GM23338 (cell line): ENCODE measurements at regions not wholly inside any gene's neighbourhood (a gene's known extent, or its start where the extent isn't known, plus 50 kb on each side); places are given as distances from the start of the nearest gene placed in this dataset.

Experiments used
- ATAC-seq: fragments of 200-7000 bp; cut with Tn5 transposase; 3 replicates; pipeline ENCODE4 v1.9.1; 2020
- DNase-seq: peaks from one replicate; pipeline ENCODE4 v3.0.0-alpha.2; 2015; ENCODE audit warnings: low spot score
- H2AFZ ChIP-seq: fragments of 200-600 bp; sonication (generic); 2 replicates; pipeline ENCODE4 v1.8.0; 2016; ENCODE audit warnings: antibody characterized with exemption, mild to moderate bottlenecking, moderate library complexity
- H3F3A ChIP-seq: fragments of 200-600 bp; sonication (generic); replicated peaks from 2 replicates; pipeline ENCODE4 v1.8.0; 2017; ENCODE audit warnings: antibody characterized with exemption, mixed run types, low read depth
- H3K27ac ChIP-seq: fragments of 200-600 bp; sonication (generic); 2 replicates; pipeline ENCODE4 v1.6.1; 2016; ENCODE audit warnings: low read depth
- H3K27me3 ChIP-seq: fragments of 200-600 bp; sonication (generic); 2 replicates; pipeline ENCODE4 v1.8.0; 2016; ENCODE audit warnings: mild to moderate bottlenecking, mixed run types, moderate library complexity; ENCODE audit not compliant: insufficient read depth
- H3K36me3 ChIP-seq: fragments of 200-600 bp; sonication (generic); 2 replicates; pipeline ENCODE4 v1.8.0; 2016; ENCODE audit warnings: mild to moderate bottlenecking; ENCODE audit not compliant: insufficient read depth
- H3K4me1 ChIP-seq: fragments of 200-600 bp; sonication (generic); 2 replicates; pipeline ENCODE4 v1.8.0; 2016; ENCODE audit warnings: mild to moderate bottlenecking, moderate library complexity; ENCODE audit not compliant: insufficient read depth
- H3K4me2 ChIP-seq: fragments of 200-600 bp; sonication (generic); 2 replicates; pipeline ENCODE4 v1.7.1; 2017; ENCODE audit warnings: mixed run types
- H3K4me3 ChIP-seq: fragments of 200-600 bp; sonication (generic); 2 replicates; pipeline ENCODE4 v1.6.1; 2016; ENCODE audit warnings: mixed run types
- H3K79me2 ChIP-seq: fragments of 200-600 bp; sonication (generic); replicated peaks from 2 replicates; pipeline ENCODE4 v1.8.0; 2017; ENCODE audit warnings: mild to moderate bottlenecking; ENCODE audit not compliant: insufficient read depth
- H3K9me2 ChIP-seq: fragments of 200-600 bp; sonication (generic); 2 replicates; pipeline ENCODE4 v1.8.0; 2017; ENCODE audit not compliant: insufficient read depth
- H4K20me1 ChIP-seq: fragments of 200-600 bp; sonication (generic); replicated peaks from 2 replicates; pipeline ENCODE4 v1.8.0; 2017; ENCODE audit warnings: mild to moderate bottlenecking; ENCODE audit not compliant: insufficient read depth
- H3K27ac Mint-ChIP-seq: 2 replicates; pipeline ENCODE4 v1.8.0; 2020; ENCODE audit warnings: inconsistent platforms, mild to moderate bottlenecking, moderate library complexity, mixed read lengths
- H3K27me3 Mint-ChIP-seq: 3 replicates; pipeline ENCODE4 v1.8.0; 2022; ENCODE audit warnings: low read depth, mild to moderate bottlenecking, moderate library complexity, mixed read lengths, inconsistent platforms; ENCODE audit not compliant: insufficient read depth, poor library complexity
- H3K36me3 Mint-ChIP-seq: 3 replicates; pipeline ENCODE4 v1.8.0; 2021; ENCODE audit warnings: low read depth, mild to moderate bottlenecking, inconsistent platforms, moderate library complexity, mixed read lengths
- H3K4me1 Mint-ChIP-seq: 3 replicates; pipeline ENCODE4 v1.8.0; 2020; ENCODE audit warnings: mild to moderate bottlenecking, inconsistent platforms, mixed read lengths
- H3K4me3 Mint-ChIP-seq: 3 replicates; pipeline ENCODE4 v1.8.0; 2021; ENCODE audit warnings: moderate library complexity, mild to moderate bottlenecking, inconsistent platforms, mixed read lengths
- H3K9me3 Mint-ChIP-seq: 3 replicates; pipeline ENCODE4 v1.8.0; 2020; ENCODE audit warnings: moderate library complexity, mild to moderate bottlenecking, inconsistent platforms, mixed read lengths
- EZH2 ChIP-seq: fragments of 200-600 bp; sonication (generic); IDR thresholded peaks from one replicate; pipeline ENCODE4 v1.8.0; 2017; ENCODE audit warnings: antibody characterized with exemption, mild to moderate bottlenecking, low read depth; ENCODE audit not compliant: unreplicated experiment
- JUNB ChIP-seq: IDR thresholded peaks from one replicate; pipeline ENCODE4 v1.6.1; 2016; ENCODE audit warnings: antibody characterized with exemption; ENCODE audit not compliant: unreplicated experiment
- NANOG ChIP-seq: IDR thresholded peaks from 2 replicates; pipeline ENCODE4 v1.6.1; 2016; ENCODE audit warnings: antibody characterized with exemption, borderline replicate concordance
- STAT1 ChIP-seq: IDR thresholded peaks from one replicate; pipeline ENCODE4 v1.6.1; 2016; ENCODE audit warnings: antibody characterized with exemption; ENCODE audit not compliant: unreplicated experiment
- ZNF114 ChIP-seq: fragments of 250-450 bp; sonication (Bioruptor Pico); IDR thresholded peaks from 2 replicates; pipeline ENCODE4 v1.5.0; 2020; ENCODE audit warnings: mild to moderate bottlenecking, moderate library complexity
- ZNF331 ChIP-seq: fragments of 250-450 bp; sonication (Bioruptor Pico); IDR thresholded peaks from 2 replicates; pipeline ENCODE4 v1.5.0; 2020; ENCODE audit warnings: low read depth, mild to moderate bottlenecking, moderate library complexity
- ZNF462 ChIP-seq: fragments of 250-450 bp; sonication (Bioruptor Pico); IDR thresholded peaks from 2 replicates; pipeline ENCODE4 v1.5.0; 2020; ENCODE audit warnings: mild to moderate bottlenecking, moderate library complexity

GRCh38 chr1:94694226-94694915 lies 125.8 kb upstream of the SLC44A3 start:
- no peaks in the 10 kb centered on the region for H3K36me3 ChIP-seq
- H3K36me3 Mint-ChIP-seq, result peaks cover 13% of the 10 kb centered on the region
- no peak overlapping the region; the same call in 1 of the 2 replicates for H2AFZ ChIP-seq
- no peak overlapping the region for H3K4me3 ChIP-seq
- TF ChIP-seq ZNF114 (CRISPR knock-in tag) (no peak), ZNF331 (CRISPR knock-in tag) (no peak), EZH2 (no peak), ZNF462 (CRISPR knock-in tag) (no peak), STAT1 (no peak), JUNB (no peak), NANOG (no peak)
- DNase-seq (no peak), ATAC-seq (no peak)
- H3K27me3 ChIP-seq, result no peaks in the 10 kb centered on the region
- no peaks in the 10 kb centered on the region for H4K20me1 ChIP-seq
- no peak overlapping the region for H3K4me2 ChIP-seq
- H3K4me3 Mint-ChIP-seq, result no peak overlapping the region
- H3F3A ChIP-seq, result no peaks in the 10 kb centered on the region
- no peaks in the 10 kb centered on the region for H3K27me3 Mint-ChIP-seq
- no peaks in the 10 kb centered on the region for H3K9me2 ChIP-seq
- no peaks in the 10 kb centered on the region for H3K79me2 ChIP-seq
- no peak overlapping the region for H3K27ac Mint-ChIP-seq
- peaks cover 11% of the 10 kb centered on the region for H3K4me1 ChIP-seq
- H3K9me3 Mint-ChIP-seq, result peaks cover 17% of the 10 kb centered on the region
- H3K4me1 Mint-ChIP-seq, result peaks cover 9% of the 10 kb centered on the region
- H3K27ac ChIP-seq, result no peak overlapping the region
